ENCODE measurements at regions not wholly inside any gene's neighbourhood (a gene's known extent, or its start where the extent isn't known, plus 50 kb on each side); places are given as distances from the start of the nearest gene placed in this dataset.

- DNase-seq (ENCODE audit: low spot score, unreplicated experiment), result no peak
- no peaks in the 10 kb centered on the region for H3K4me1 Mint-ChIP-seq (ENCODE audit: low read depth)
- no peaks in the 10 kb centered on the region for H3K27me3 Mint-ChIP-seq
- no peaks in the 10 kb centered on the region for H3K9me3 Mint-ChIP-seq (ENCODE audit: low read depth)
- H3K4me3 Mint-ChIP-seq (ENCODE audit: low read depth), result no peak overlapping the region
- no peak overlapping the region for H3K27ac Mint-ChIP-seq
- H3K36me3 Mint-ChIP-seq (ENCODE audit: insufficient read depth), result no peaks in the 10 kb centered on the region
- no peak for TF ChIP-seq CTCF (IDR thresholded peaks at IDR 0.05; ENCODE audit: unreplicated experiment)
Observed at GRCh38 chr15:31776039-31776438, 254.3 kb upstream of the CHRNA7 start.

- Mint-ChIP-seq H3K4me1 (ENCODE audit: low read depth) (no peaks in the 10 kb centered on the region), H3K27ac (no peak overlapping the region), H3K9me3 (ENCODE audit: low read depth) (no peaks in the 10 kb centered on the region), H3K4me3 (ENCODE audit: low read depth) (no peak overlapping the region), H3K27me3 (no peaks in the 10 kb centered on the region), H3K36me3 (ENCODE audit: insufficient read depth) (no peaks in the 10 kb centered on the region)
- no peak for TF ChIP-seq CTCF (IDR thresholded peaks at IDR 0.05; ENCODE audit: unreplicated experiment)
- no peak for DNase-seq (ENCODE audit: low spot score, unreplicated experiment)
Observed at GRCh38 chr15:31781261-31781660, 249.1 kb upstream of the CHRNA7 start.

DNA sequence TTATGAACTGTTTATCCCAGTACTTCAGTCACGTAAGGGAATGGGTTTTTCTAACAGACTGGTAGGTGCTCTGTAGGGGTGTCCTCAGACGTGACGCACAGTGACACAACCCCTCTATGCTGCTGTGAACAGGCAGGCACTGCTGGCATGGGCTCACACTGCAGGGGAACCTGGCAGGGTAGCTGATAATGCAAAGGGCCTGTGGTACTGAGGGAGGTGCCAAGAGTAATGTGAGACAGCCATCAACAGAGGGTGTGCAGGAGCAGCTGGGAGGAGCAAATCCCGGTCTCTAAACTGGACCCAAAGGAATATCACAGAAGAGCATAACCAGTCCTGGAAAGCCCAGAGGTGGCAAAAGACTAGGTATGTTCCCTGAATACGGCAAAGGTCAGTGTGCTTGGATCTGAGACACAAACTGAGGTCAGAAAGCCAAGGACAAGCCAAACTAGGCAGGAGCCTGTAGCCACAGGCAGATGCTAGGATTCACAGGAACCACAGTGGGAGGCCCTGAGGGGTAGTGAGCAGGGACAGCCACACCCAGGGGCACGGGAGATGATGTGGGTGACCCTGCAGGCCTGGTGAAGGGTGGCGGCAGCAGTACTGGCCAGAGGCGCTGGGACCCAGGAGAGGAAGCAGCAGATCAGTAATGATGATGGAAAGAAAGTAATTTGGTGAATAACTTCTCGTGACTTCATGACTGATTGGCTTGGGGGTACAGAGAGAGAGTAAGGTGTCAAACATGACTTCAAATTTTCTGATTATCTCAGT lies 248.1 kb upstream of the CHRNA7 start:
- Mint-ChIP-seq H3K36me3 (ENCODE audit: insufficient read depth) (no peaks in the 10 kb centered on the region), H3K4me3 (ENCODE audit: low read depth) (no peak overlapping the region), H3K27me3 (no peaks in the 10 kb centered on the region), H3K4me1 (ENCODE audit: low read depth) (no peaks in the 10 kb centered on the region), H3K27ac (no peak overlapping the region), H3K9me3 (ENCODE audit: low read depth) (no peaks in the 10 kb centered on the region)
- no peak for TF ChIP-seq CTCF (IDR thresholded peaks at IDR 0.05; ENCODE audit: unreplicated experiment)
- no peak for DNase-seq (ENCODE audit: low spot score, unreplicated experiment)

DNA sequence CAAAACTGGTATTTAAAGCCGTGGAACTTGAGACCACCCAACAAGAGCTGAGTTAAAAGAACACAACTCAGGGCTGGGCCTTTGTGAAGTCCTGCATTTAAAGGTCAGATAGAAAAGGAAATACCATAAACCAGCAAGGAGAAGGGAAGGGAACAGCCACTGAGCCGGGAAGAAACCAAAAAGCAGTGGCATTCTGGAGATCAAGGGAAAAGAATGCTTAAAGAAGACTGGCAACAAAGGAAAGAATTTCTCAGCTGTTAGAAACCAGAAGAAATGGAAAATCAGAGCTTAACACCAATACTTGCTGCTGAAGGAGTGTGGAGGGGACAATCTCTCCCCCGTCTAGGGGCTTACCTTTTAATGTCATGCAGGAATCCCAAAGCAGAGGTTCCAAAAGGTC lies 247.4 kb upstream of the CHRNA7 start:
- H3K27ac Mint-ChIP-seq, result no peak overlapping the region
- no peaks in the 10 kb centered on the region for H3K9me3 Mint-ChIP-seq (ENCODE audit: low read depth)
- TF ChIP-seq CTCF (IDR thresholded peaks at IDR 0.05; ENCODE audit: unreplicated experiment), result no peak
- H3K27me3 Mint-ChIP-seq, result no peaks in the 10 kb centered on the region
- H3K36me3 Mint-ChIP-seq (ENCODE audit: insufficient read depth), result no peaks in the 10 kb centered on the region
- no peak overlapping the region for H3K4me3 Mint-ChIP-seq (ENCODE audit: low read depth)
- no peaks in the 10 kb centered on the region for H3K4me1 Mint-ChIP-seq (ENCODE audit: low read depth)
- no peak for DNase-seq (ENCODE audit: low spot score, unreplicated experiment)

DNA sequence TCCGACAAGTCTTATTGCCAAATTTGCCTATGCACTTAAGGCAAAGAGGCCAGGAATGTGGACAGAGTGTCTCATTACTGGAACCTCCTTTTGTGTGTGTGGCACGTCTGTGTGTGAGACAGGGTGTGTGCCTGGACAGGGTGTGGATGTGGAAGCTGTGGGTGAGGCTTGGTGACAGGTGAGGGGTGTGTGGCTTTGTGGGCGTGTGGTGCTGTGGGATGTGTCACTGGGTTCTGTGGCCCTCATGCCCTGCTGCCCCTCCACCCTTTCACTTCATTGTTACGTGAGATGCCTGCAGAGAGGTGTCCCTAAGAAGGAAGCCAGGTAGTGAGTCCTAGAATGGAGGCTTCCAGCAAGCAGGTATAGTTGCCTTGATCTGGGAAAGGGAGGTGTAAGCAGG lies 244.0 kb upstream of the CHRNA7 start:
- H3K9me3 Mint-ChIP-seq (ENCODE audit: low read depth), result no peaks in the 10 kb centered on the region
- no peak overlapping the region for H3K27ac Mint-ChIP-seq
- DNase-seq (ENCODE audit: low spot score, unreplicated experiment), result no peak
- no peak overlapping the region for H3K4me3 Mint-ChIP-seq (ENCODE audit: low read depth)
- no peaks in the 10 kb centered on the region for H3K4me1 Mint-ChIP-seq (ENCODE audit: low read depth)
- TF ChIP-seq CTCF (IDR thresholded peaks at IDR 0.05; ENCODE audit: unreplicated experiment), result no peak
- no peaks in the 10 kb centered on the region for H3K36me3 Mint-ChIP-seq (ENCODE audit: insufficient read depth)
- no peaks in the 10 kb centered on the region for H3K27me3 Mint-ChIP-seq

All from progenitor cell of endocrine pancreas (in vitro differentiated cells).